K562 (cell line): ENCODE measurements at regions not wholly inside any gene's neighbourhood (a gene's known extent, or its start where the extent isn't known, plus 50 kb on each side); places are given as distances from the start of the nearest gene placed in this dataset.

Experiments used
- ATAC-seq: fragments of 200-7000 bp; cut with Tn5 transposase; 3 replicates; pipeline ENCODE4 v1.9.1; 2020; ENCODE audit warnings: moderate library complexity
- BruUV-seq: library from RNA; stranded (reverse); fragments of 400-500 nt; replicated peaks from 2 replicates; lab custom pipeline; 2021; lab: Mats Ljungman, UMichigan
- CTCF ChIA-PET: fragments of 300-600 bp; formaldehyde crosslinking; extraction: SDS; loops from one replicate; lab custom pipeline; 2021; ENCODE audit warnings: low intra/inter-chr PET ratio; lab: Yijun Ruan, JAX
- POLR2A ChIA-PET: fragments of 300-600, 350-650 bp; sonication (Branson Sonifier 250); formaldehyde crosslinking; extraction: SDS; loops from one replicate; lab custom pipeline; 2021; ENCODE audit warnings: antibody characterized with exemption, inconsistent platforms; lab: Yijun Ruan, JAX
- DNase-seq, 4 experiments: peaks; one replicate each; pipeline versions ENCODE4 v3.0.0 to v3.0.0-alpha.2; 2011 to 2018; ENCODE audit warnings: low spot score in 3 of 4, mixed read lengths in 3 of 4; ENCODE audit errors: extremely low read depth in 1 of 4
- FAIRE-seq: peaks from 2 replicates; lab custom pipeline; 2011; peaks lifted over from hg19 to GRCh38; lab: Jason Lieb, UNC
- H2AFZ ChIP-seq: 2 replicates; pipeline ENCODE4 v1.6.0; 2011; ENCODE audit warnings: low read depth, low read length, control low read depth, inconsistent platforms
- H3K27ac ChIP-seq: fragments of 200-600 bp; 3 replicates; pipeline ENCODE4 v1.8.0; 2011; ENCODE audit warnings: low read depth, mild to moderate bottlenecking, control low read depth, inconsistent platforms, low read length, moderate library complexity, mixed read lengths; ENCODE audit errors: extremely low read depth
- H3K27me3 ChIP-seq, 2 experiments: fragments of 300-600 bp in 1 of 2; 2 replicates in 1 of 2; 3 replicates in 1 of 2; pipeline versions ENCODE4 v1.6.0 to v1.8.0; 2011; ENCODE audit warnings: inconsistent platforms in 2 of 2, low read length in 2 of 2, mild to moderate bottlenecking in 1 of 2, mixed read lengths in 1 of 2, moderate library complexity in 1 of 2; ENCODE audit not compliant: control insufficient read depth in 2 of 2, insufficient read depth in 2 of 2
- H3K36me3 ChIP-seq: fragments of 300-600 bp; 3 replicates; pipeline ENCODE4 v1.8.0; 2011; ENCODE audit warnings: mild to moderate bottlenecking, low read length, inconsistent platforms; ENCODE audit not compliant: control insufficient read depth, insufficient read depth
- H3K4me1 ChIP-seq, 2 experiments: fragments of 200-600 bp in 1 of 2; replicated peaks in 1 of 2; 2 replicates in 1 of 2; 3 replicates in 1 of 2; pipeline versions ENCODE4 v1.5.1 to v1.8.0; 2011; ENCODE audit warnings: inconsistent platforms in 2 of 2, low read length in 2 of 2, mild to moderate bottlenecking in 1 of 2, mixed read lengths in 1 of 2, moderate library complexity in 1 of 2; ENCODE audit not compliant: control insufficient read depth in 2 of 2, insufficient read depth in 2 of 2
- H3K4me2 ChIP-seq: 2 replicates; pipeline ENCODE4 v1.6.1; 2011; ENCODE audit warnings: low read length, control low read depth, inconsistent platforms, mixed read lengths; ENCODE audit not compliant: insufficient read depth
- H3K4me3 ChIP-seq: fragments of 200-600 bp; sonication (generic), shearing (Covaris generic); 2 replicates; pipeline ENCODE4 v1.5.1; 2016; ENCODE audit warnings: control low read depth, inconsistent platforms
- H3K79me2 ChIP-seq: fragments of 200-600 bp; 3 replicates; pipeline ENCODE4 v1.8.0; 2011; ENCODE audit warnings: low read length, inconsistent platforms; ENCODE audit not compliant: control insufficient read depth, insufficient read depth
- H3K9ac ChIP-seq, 2 experiments: 2 replicates each; pipeline versions ENCODE4 v1.6.0 to v1.6.1; 2011; ENCODE audit warnings: low read depth in 2 of 2, low read length in 2 of 2, control low read depth in 1 of 2, inconsistent platforms in 1 of 2, mild to moderate bottlenecking in 1 of 2, mixed read lengths in 1 of 2; ENCODE audit not compliant: insufficient read depth in 1 of 2
- H3K9me1 ChIP-seq: one replicate; pipeline ENCODE4 v1.6.0; 2011; ENCODE audit warnings: inconsistent platforms, mild to moderate bottlenecking, low read length, moderate library complexity; ENCODE audit not compliant: control insufficient read depth, insufficient read depth
- H3K9me3 ChIP-seq: replicated peaks from 2 replicates; pipeline ENCODE4 v1.5.1; 2011; ENCODE audit warnings: low read depth, low read length, inconsistent platforms; ENCODE audit not compliant: control insufficient read depth, insufficient read depth
- H4K20me1 ChIP-seq: replicated peaks from 2 replicates; pipeline ENCODE4 v1.6.1; 2011; ENCODE audit warnings: low read length, inconsistent platforms, mixed read lengths; ENCODE audit not compliant: control insufficient read depth, insufficient read depth
- E2F6 ChIP-seq, 2 experiments: IDR thresholded peaks; 2 replicates each; pipeline ENCODE4 v1.6.1; 2011; ENCODE audit warnings: borderline replicate concordance in 1 of 2, control low read depth in 1 of 2, low read depth in 1 of 2, low read length in 1 of 2, mild to moderate bottlenecking in 1 of 2, mixed read lengths in 1 of 2, moderate library complexity in 1 of 2; ENCODE audit not compliant: insufficient read depth in 1 of 2, insufficient read length in 1 of 2, poor library complexity in 1 of 2, severe bottlenecking in 1 of 2; ENCODE audit errors: extremely low read depth in 1 of 2
- NR2C2 ChIP-seq, 2 experiments: fragments of 200-800 bp in 1 of 2; sonication (Bioruptor generic) in 1 of 2; sonication (generic) in 1 of 2; formaldehyde crosslinking in 1 of 2; IDR thresholded peaks; 2 replicates each; pipeline versions ENCODE4 v1.6.1 to v1.8.0; 2016 to 2022; ENCODE audit warnings: mild to moderate bottlenecking in 1 of 2, missing compliant biosample characterization in 1 of 2, missing genetic modification characterization in 1 of 2, missing genetic modification reagents in 1 of 2
- ZBTB7A ChIP-seq: IDR thresholded peaks from 2 replicates; pipeline ENCODE4 v1.6.1; 2011; ENCODE audit warnings: low read depth, mild to moderate bottlenecking, low read length, moderate library complexity, borderline replicate concordance; ENCODE audit not compliant: control insufficient read depth
- ZNF354B ChIP-seq: fragments of 250-450 bp; sonication (Bioruptor Pico); IDR thresholded peaks from 2 replicates; pipeline ENCODE4 v1.4.0; 2020
- WGBS: fragments of 100-300 bp; shearing (Covaris generic); methylation state at CpG from one replicate; pipeline ENCODE4 v1.1.6; 2016; ENCODE audit warnings: low coverage, mixed read lengths; ENCODE audit not compliant: insufficient coverage; ENCODE audit errors: missing lambda C conversion rate; 5-methylcytosine and 5-hydroxymethylcytosine counted together
- in situ Hi-C: fragments of 300-500 bp; cut with MboI; formaldehyde crosslinking; loops from 4 replicates; pipeline ENCODE4 v1.15.0; 2018; ENCODE audit warnings: inconsistent platforms, mixed read lengths
- intact Hi-C: fragments of 100-400 bp; cut with micrococcal nuclease; formaldehyde crosslinking; loops from 2 replicates; pipeline ENCODE4 v1.14.2; 2022

DNA sequence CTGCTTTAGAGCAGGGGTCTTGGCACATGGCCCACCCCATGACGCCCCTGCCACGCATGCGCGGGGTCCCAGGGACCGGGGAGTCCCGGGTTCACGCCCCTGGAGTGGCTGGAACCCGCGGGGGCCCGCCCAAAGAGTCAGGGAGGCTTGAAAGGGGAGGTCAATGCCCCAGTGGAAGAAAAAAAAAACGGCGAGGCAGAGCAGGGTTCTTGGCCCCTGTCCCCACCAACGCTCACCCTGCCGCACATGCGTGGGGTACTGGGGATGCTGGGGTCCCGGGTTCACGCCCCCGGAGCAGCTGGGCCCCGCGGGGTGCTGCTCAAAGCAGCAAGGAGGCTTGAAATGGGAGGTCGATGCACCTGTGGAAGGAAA lies 319.1 kb downstream of the ALG10 start:
- Histone ChIP-seq H3K9ac (peak overlapping the region; percentile 48 to 86), H3K4me2 (peak overlapping the region; percentile 53), H4K20me1 (no peaks in the 10 kb centered on the region), H3K79me2 (no peaks in the 10 kb centered on the region), H3K9me1 (no peaks in the 10 kb centered on the region), H3K9me3 (no peaks in the 10 kb centered on the region), H3K27ac (no peak overlapping the region), H3K36me3 (no peaks in the 10 kb centered on the region), H3K4me1 (peaks cover 14 to 100% of the 10 kb centered on the region in 2 experiments; a peak in 4 of 5 replicates), H2AFZ (peak overlapping the region; percentile 82), H3K4me3 (peak overlapping the region; percentile 23), H3K27me3 (peaks cover 2 to 34% of the 10 kb centered on the region in 2 experiments; a peak in 4 of 5 replicates)
- BruUV-seq: no TSS peak
- peak in 1 of 2 experiments; percentile 3 for TF ChIP-seq E2F6 (IDR thresholded peaks at IDR 0.05; ENCODE audit: borderline replicate concordance in 1 of 2, extremely low read depth in 1 of 2, insufficient read depth in 1 of 2, insufficient read length in 1 of 2, low read depth in 1 of 2, low read length in 1 of 2, poor library complexity in 1 of 2, severe bottlenecking in 1 of 2)
- peak; percentile 45; the same call in 1 of the 2 replicates for TF ChIP-seq ZBTB7A
- TF ChIP-seq ZNF354B: no peak
- TF ChIP-seq NR2C2 (CRISPR knock-in tag; IDR thresholded peaks at IDR 0.05): no peak
- peak; percentile 37; the same call in 1 of the 2 replicates for TF ChIP-seq NR2C2 (tag; IDR thresholded peaks at IDR 0.05)
- intact Hi-C loops: loop anchor here (10.0 kb wide), 1 partner anchor 217 kb away; no protein-coding TSS in a partner anchor
- 0 out of 3 replicates have a peak, but pooled peaks have one; percentile 6 for ATAC-seq
- POLR2A ChIA-PET: no interaction called here
- no peak for FAIRE-seq
- CTCF ChIA-PET: no interaction called here
- DNase-seq: peak in 2 of 4 experiments; percentile 51 to 58
- WGBS: 1% methylated on average over 13 of the region's 21 CpGs
- in situ Hi-C loops: no loop called here
